CD4-positive, alpha-beta memory T cell (primary cell): ENCODE measurements at regions not wholly inside any gene's neighbourhood (a gene's known extent, or its start where the extent isn't known, plus 50 kb on each side); places are given as distances from the start of the nearest gene placed in this dataset.

ENCODE experiments used
- CTCF ChIA-PET: fragments of 350-600 bp; sonication (Branson Sonifier 250); formaldehyde crosslinking; loops from one replicate; lab custom pipeline; 2021; ENCODE audit warnings: inconsistent platforms; ENCODE audit not compliant: partially characterized antibody; lab: Charles Lee
- POLR2A ChIA-PET: fragments of 350-600 bp; sonication (Branson Sonifier 250); formaldehyde crosslinking; loops from one replicate; lab custom pipeline; 2021; ENCODE audit not compliant: partially characterized antibody; lab: Charles Lee
- DNase-seq, 5 donors: peaks; one replicate each; pipeline versions ENCODE4 v3.0.0 to v3.0.0-alpha.2; 2020 to 2022; ENCODE audit warnings: mixed read lengths in 1 of 5
- H3K27ac ChIP-seq: one replicate; pipeline ENCODE4 v1.7.0; 2013; ENCODE audit warnings: low read depth, low read length
- H3K27me3 ChIP-seq: 2 replicates; pipeline ENCODE4 v1.7.0; 2013; ENCODE audit warnings: mild to moderate bottlenecking, low read length, moderate library complexity; ENCODE audit not compliant: insufficient read depth
- H3K36me3 ChIP-seq: 2 replicates; pipeline ENCODE4 v1.7.0; 2013; ENCODE audit warnings: mild to moderate bottlenecking, low read length, moderate library complexity; ENCODE audit not compliant: insufficient read depth
- H3K4me1 ChIP-seq: 2 replicates; pipeline ENCODE4 v1.7.0; 2013; ENCODE audit warnings: mild to moderate bottlenecking, low read length, moderate library complexity; ENCODE audit not compliant: insufficient read depth
- H3K4me3 ChIP-seq, 2 donors: one replicate each; pipeline ENCODE4 v1.7.0; 2013; ENCODE audit warnings: low read length in 2 of 2, mild to moderate bottlenecking in 1 of 2
- H3K9me3 ChIP-seq, 2 donors: one replicate each; pipeline ENCODE4 v1.7.0; 2013; ENCODE audit warnings: low read length in 2 of 2, control low read depth in 1 of 2; ENCODE audit not compliant: control insufficient read depth in 1 of 2
- H3K27ac Mint-ChIP-seq, 7 donors: one replicate each; pipeline ENCODE4 v1.8.0; 2020 to 2021; ENCODE audit warnings: mixed read lengths in 7 of 7, mild to moderate bottlenecking in 6 of 7, inconsistent platforms in 3 of 7, moderate library complexity in 3 of 7
- H3K27me3 Mint-ChIP-seq, 2 donors: one replicate each; pipeline ENCODE4 v1.8.0; 2020 to 2021; ENCODE audit warnings: mixed read lengths in 2 of 2
- H3K36me3 Mint-ChIP-seq, 2 donors: one replicate each; pipeline ENCODE4 v1.8.0; 2020 to 2021; ENCODE audit warnings: mixed read lengths in 2 of 2, inconsistent platforms in 1 of 2, mild to moderate bottlenecking in 1 of 2
- H3K4me1 Mint-ChIP-seq, 4 donors: one replicate each; pipeline ENCODE4 v1.8.0; 2020 to 2021; ENCODE audit warnings: mixed read lengths in 4 of 4, mild to moderate bottlenecking in 1 of 4
- H3K4me3 Mint-ChIP-seq, 8 donors: one replicate each; pipeline ENCODE4 v1.8.0; 2020 to 2021; ENCODE audit warnings: mixed read lengths in 8 of 8, mild to moderate bottlenecking in 7 of 8, moderate library complexity in 6 of 8, inconsistent platforms in 3 of 8
- H3K9me3 Mint-ChIP-seq, 8 donors: one replicate each; pipeline ENCODE4 v1.8.0; 2020 to 2021; ENCODE audit warnings: mixed read lengths in 8 of 8, mild to moderate bottlenecking in 5 of 8, inconsistent platforms in 3 of 8, moderate library complexity in 1 of 8
- intact Hi-C: fragments of 100-400 bp; cut with micrococcal nuclease; formaldehyde crosslinking; loops from one replicate; pipeline ENCODE4 v1.15.1; 2023

GRCh38 chr11:95536047-95536690 is 253.4 kb downstream of the FAM76B start:
- Histone ChIP-seq H3K4me3 (no peak overlapping the region), H3K27ac (no peak overlapping the region), H3K9me3 (no peaks in the 10 kb centered on the region), H3K4me1 (no peaks in the 10 kb centered on the region), H3K27me3 (no peaks in the 10 kb centered on the region), H3K36me3 (no peaks in the 10 kb centered on the region)
- ChIA-PET POLR2A (no interaction called here), CTCF (interaction anchor here (2.0 to 2.7 kb wide), 2 partner anchors 9 to 169 kb away, joined by 8 to 11 read pairs; no protein-coding TSS in a partner anchor)
- no peak overlapping the region for H3K27ac Mint-ChIP-seq
- peaks cover 0 to 1% (median 0%) of the 10 kb centered on the region in 4 donors for H3K4me1 Mint-ChIP-seq
- no peak for DNase-seq
- intact Hi-C loops = no loop called here
- peaks cover 0 to 17% (median 10%) of the 10 kb centered on the region in 8 donors for H3K9me3 Mint-ChIP-seq
- H3K36me3 Mint-ChIP-seq = peaks cover 0 to 2% of the 10 kb centered on the region in 2 donors
- H3K4me3 Mint-ChIP-seq = no peak overlapping the region
- H3K27me3 Mint-ChIP-seq = no peaks in the 10 kb centered on the region

DNA sequence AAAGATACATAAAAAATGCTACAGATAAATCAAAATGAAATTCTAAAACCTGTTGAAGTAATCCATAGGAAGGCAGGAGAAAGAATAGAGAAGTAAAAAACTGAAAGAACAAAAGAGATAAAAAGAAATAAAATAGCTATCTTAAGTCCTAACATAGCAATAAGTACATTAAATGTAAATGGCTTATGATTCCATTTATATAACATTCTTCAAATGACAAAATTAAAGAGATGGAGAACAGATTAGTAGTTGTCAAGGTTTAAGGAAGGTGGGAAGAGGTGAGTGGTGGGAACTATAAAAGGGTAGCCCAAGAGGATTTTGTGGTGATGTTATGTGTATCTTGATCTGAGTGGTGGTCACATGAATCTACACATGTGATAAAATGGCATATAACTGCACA is 254.8 kb downstream of the FAM76B start:
- Histone ChIP-seq H3K4me3 (no peak overlapping the region), H3K4me1 (no peaks in the 10 kb centered on the region), H3K27me3 (no peaks in the 10 kb centered on the region), H3K36me3 (no peaks in the 10 kb centered on the region), H3K27ac (no peak overlapping the region), H3K9me3 (no peaks in the 10 kb centered on the region)
- Mint-ChIP-seq H3K27ac (peak overlapping the region in 1 of 7 donors; percentile 30), H3K36me3 (peaks cover 0 to 2% of the 10 kb centered on the region in 2 donors), H3K4me3 (no peak overlapping the region), H3K9me3 (peaks cover 0 to 17% (median 12%) of the 10 kb centered on the region in 8 donors), H3K27me3 (peaks cover 0 to 2% of the 10 kb centered on the region in 2 donors), H3K4me1 (peaks cover 0 to 1% (median 0%) of the 10 kb centered on the region in 4 donors)
- no peak for DNase-seq
- intact Hi-C loops = no loop called here
- POLR2A ChIA-PET = no interaction called here
- CTCF ChIA-PET = no interaction called here

DNA sequence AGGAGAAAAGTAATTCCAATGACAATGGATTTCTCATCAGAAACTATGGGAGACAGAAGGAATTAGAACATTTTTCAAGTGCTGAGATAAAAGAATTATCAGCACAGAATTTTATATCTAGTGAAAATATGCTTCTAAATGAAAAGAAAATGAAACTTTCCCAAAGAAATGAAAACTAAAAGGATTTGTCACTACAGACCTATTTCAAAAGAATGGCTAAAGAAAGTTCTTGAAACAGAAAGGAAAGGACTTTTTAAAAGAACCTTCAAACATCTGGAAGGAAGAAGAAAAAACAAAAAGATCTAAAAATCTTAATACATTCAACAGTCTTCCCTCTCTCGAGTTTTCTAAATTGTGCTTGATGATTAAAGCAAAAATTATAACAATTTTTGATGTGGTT is 255.4 kb downstream of the FAM76B start:
- peaks cover 0 to 2% of the 10 kb centered on the region in 2 donors for H3K27me3 Mint-ChIP-seq
- Histone ChIP-seq H3K36me3 (no peaks in the 10 kb centered on the region), H3K27me3 (no peaks in the 10 kb centered on the region), H3K4me1 (no peaks in the 10 kb centered on the region), H3K27ac (no peak overlapping the region), H3K9me3 (no peaks in the 10 kb centered on the region), H3K4me3 (no peak overlapping the region)
- H3K36me3 Mint-ChIP-seq = peaks cover 0 to 2% of the 10 kb centered on the region in 2 donors
- CTCF ChIA-PET = no interaction called here
- POLR2A ChIA-PET = no interaction called here
- H3K9me3 Mint-ChIP-seq = peaks cover 0 to 17% (median 12%) of the 10 kb centered on the region in 8 donors
- intact Hi-C loops = no loop called here
- no peak overlapping the region for H3K27ac Mint-ChIP-seq
- peaks cover 0 to 1% (median 0%) of the 10 kb centered on the region in 4 donors for H3K4me1 Mint-ChIP-seq
- no peak for DNase-seq
- no peak overlapping the region for H3K4me3 Mint-ChIP-seq

GRCh38 chr11:95531116-95531515 is 258.5 kb downstream of the FAM76B start:
- H3K27me3 ChIP-seq = no peaks in the 10 kb centered on the region
- no peak for DNase-seq
- CTCF ChIA-PET = no interaction called here
- H3K4me3 ChIP-seq = no peak overlapping the region
- H3K27ac ChIP-seq = no peak overlapping the region
- peaks cover 0 to 1% (median 0%) of the 10 kb centered on the region in 4 donors for H3K4me1 Mint-ChIP-seq
- H3K27ac Mint-ChIP-seq = no peak overlapping the region
- POLR2A ChIA-PET = no interaction called here
- intact Hi-C loops = no loop called here
- H3K36me3 ChIP-seq = no peaks in the 10 kb centered on the region
- H3K36me3 Mint-ChIP-seq = peaks cover 0 to 2% of the 10 kb centered on the region in 2 donors
- H3K4me1 ChIP-seq = no peaks in the 10 kb centered on the region
- peaks cover 0 to 17% (median 13%) of the 10 kb centered on the region in 8 donors for H3K9me3 Mint-ChIP-seq
- H3K27me3 Mint-ChIP-seq = peaks cover 0 to 2% of the 10 kb centered on the region in 2 donors
- no peak overlapping the region for H3K4me3 Mint-ChIP-seq
- no peaks in the 10 kb centered on the region for H3K9me3 ChIP-seq

- intact Hi-C loops = no loop called here
- ChIA-PET CTCF (interaction anchor here (1.5 kb wide), 1 partner anchor 181 kb away, joined by 4 read pairs; no protein-coding TSS in a partner anchor), POLR2A (no interaction called here)
- no peak overlapping the region for H3K4me3 ChIP-seq
- Mint-ChIP-seq H3K36me3 (no peaks in the 10 kb centered on the region), H3K9me3 (peaks cover 0 to 2% (median 0%) of the 10 kb centered on the region in 8 donors), H3K4me1 (no peaks in the 10 kb centered on the region), H3K27me3 (no peaks in the 10 kb centered on the region), H3K27ac (no peak overlapping the region), H3K4me3 (no peak overlapping the region)
- H3K4me1 ChIP-seq = no peaks in the 10 kb centered on the region
- no peaks in the 10 kb centered on the region for H3K9me3 ChIP-seq
- no peak overlapping the region for H3K27ac ChIP-seq
- no peak for DNase-seq
- H3K27me3 ChIP-seq = no peaks in the 10 kb centered on the region
- no peaks in the 10 kb centered on the region for H3K36me3 ChIP-seq
Observed at GRCh38 chr11:95524314-95525036, 265.1 kb downstream of the FAM76B start.

GRCh38 chr11:95522874-95523273 is 266.7 kb downstream of the FAM76B start:
- H3K4me1 ChIP-seq = no peaks in the 10 kb centered on the region
- no peak overlapping the region for H3K27ac ChIP-seq
- no peaks in the 10 kb centered on the region for H3K9me3 Mint-ChIP-seq
- no peaks in the 10 kb centered on the region for H3K4me1 Mint-ChIP-seq
- no peaks in the 10 kb centered on the region for H3K9me3 ChIP-seq
- no peaks in the 10 kb centered on the region for H3K36me3 ChIP-seq
- intact Hi-C loops = no loop called here
- no peak overlapping the region for H3K4me3 Mint-ChIP-seq
- H3K27ac Mint-ChIP-seq = no peak overlapping the region
- H3K36me3 Mint-ChIP-seq = no peaks in the 10 kb centered on the region
- H3K27me3 ChIP-seq = no peaks in the 10 kb centered on the region
- no peaks in the 10 kb centered on the region for H3K27me3 Mint-ChIP-seq
- DNase-seq = no peak
- POLR2A ChIA-PET = no interaction called here
- H3K4me3 ChIP-seq = no peak overlapping the region
- CTCF ChIA-PET = no interaction called here

GRCh38 chr11:95521862-95522261 is 267.7 kb downstream of the FAM76B start:
- H3K27ac ChIP-seq = no peak overlapping the region
- DNase-seq = no peak
- Mint-ChIP-seq H3K4me3 (no peak overlapping the region), H3K9me3 (no peaks in the 10 kb centered on the region), H3K27me3 (peaks cover 0 to 3% of the 10 kb centered on the region in 2 donors), H3K27ac (no peak overlapping the region), H3K36me3 (no peaks in the 10 kb centered on the region), H3K4me1 (no peaks in the 10 kb centered on the region)
- ChIA-PET POLR2A (no interaction called here), CTCF (no interaction called here)
- H3K27me3 ChIP-seq = no peaks in the 10 kb centered on the region
- no peak overlapping the region for H3K4me3 ChIP-seq
- no peaks in the 10 kb centered on the region for H3K36me3 ChIP-seq
- intact Hi-C loops = no loop called here
- H3K4me1 ChIP-seq = no peaks in the 10 kb centered on the region
- H3K9me3 ChIP-seq = no peaks in the 10 kb centered on the region
